ENCODE measurements at regions not wholly inside any gene's neighbourhood (a gene's known extent, or its start where the extent isn't known, plus 50 kb on each side); places are given as distances from the start of the nearest gene placed in this dataset.

GRCh38 chr14:40733206-40733605 lies 873.5 kb upstream of the LRFN5 start:
- WGBS, 3 donors, result 93 to 94% (median 94%) methylated on average over 1 of the region's 1 CpG
- no peaks in the 10 kb centered on the region for H3K9me3 ChIP-seq
- ATAC-seq, result no peak

GRCh38 chr14:40727107-40727506 lies 879.6 kb upstream of the LRFN5 start:
- TF ChIP-seq CTCF (IDR thresholded peaks at IDR 0.05), result no peak
- intact Hi-C loops (cut with DNase I), result no loop called here
- no peaks in the 10 kb centered on the region for H3K27me3 ChIP-seq (ENCODE audit: insufficient read depth in 3 of 3, low read length in 2 of 3)
- DNase-seq (no peak), ATAC-seq (no peak)
- H3K27ac ChIP-seq, result no peak overlapping the region
- WGBS, 3 donors, result 73 to 76% (median 75%) methylated on average over 2 of the region's 2 CpGs
- no peaks in the 10 kb centered on the region for H3K36me3 ChIP-seq (ENCODE audit: insufficient read depth in 1 of 2, low read depth in 1 of 2)
- H3K4me3 ChIP-seq, result no peak overlapping the region
- no peaks in the 10 kb centered on the region for H3K4me1 ChIP-seq
- no peaks in the 10 kb centered on the region for H3K9me3 ChIP-seq

More at GRCh38 chr14:40733206-40733605, 873.5 kb upstream of the LRFN5 start:
- Histone ChIP-seq H3K27ac (no peak overlapping the region), H3K27me3 (ENCODE audit: insufficient read depth in 3 of 3, low read length in 2 of 3) (no peaks in the 10 kb centered on the region), H3K36me3 (ENCODE audit: insufficient read depth in 1 of 2, low read depth in 1 of 2) (no peaks in the 10 kb centered on the region), H3K4me1 (no peaks in the 10 kb centered on the region), H3K4me3 (no peak overlapping the region)
- no peak for TF ChIP-seq CTCF (IDR thresholded peaks at IDR 0.05)
- DNase-seq, result no peak
- intact Hi-C loops (cut with DNase I), result no loop called here

DNA sequence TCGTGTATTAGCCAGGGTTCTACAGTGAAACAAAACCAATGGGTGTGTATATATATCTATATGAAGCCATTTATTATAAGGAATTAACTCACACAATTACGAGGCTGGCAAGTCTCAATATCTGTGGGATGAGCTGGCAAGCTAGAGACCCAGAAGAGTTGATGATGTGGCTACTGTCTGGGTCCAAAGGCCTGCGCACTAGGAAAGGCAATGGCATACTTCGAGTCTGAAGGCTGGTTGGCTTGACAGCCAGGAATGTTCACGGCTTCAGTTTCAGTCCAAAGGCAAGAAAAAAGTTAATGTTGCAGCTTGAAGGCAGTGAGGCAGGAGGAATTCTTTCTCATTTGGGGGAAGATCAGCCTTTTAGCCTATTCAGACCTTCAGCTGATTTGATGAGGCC lies 893.3 kb upstream of the LRFN5 start:
- no peaks in the 10 kb centered on the region for H3K27me3 ChIP-seq (ENCODE audit: insufficient read depth in 3 of 3, low read length in 2 of 3)
- ATAC-seq, result no peak
- no peak overlapping the region for H3K4me3 ChIP-seq
- peaks cover 8% of the 10 kb centered on the region for H3K9me3 ChIP-seq
- H3K27ac ChIP-seq, result no peak overlapping the region
- intact Hi-C loops (cut with DNase I), result no loop called here
- H3K4me1 ChIP-seq, result no peaks in the 10 kb centered on the region
- no peak for TF ChIP-seq CTCF (IDR thresholded peaks at IDR 0.05)
- H3K36me3 ChIP-seq (ENCODE audit: insufficient read depth in 1 of 2, low read depth in 1 of 2), result no peaks in the 10 kb centered on the region
- no peak for DNase-seq
- WGBS, 3 donors, result 76 to 84% (median 77%) methylated on average over 5 of the region's 5 CpGs

DNA sequence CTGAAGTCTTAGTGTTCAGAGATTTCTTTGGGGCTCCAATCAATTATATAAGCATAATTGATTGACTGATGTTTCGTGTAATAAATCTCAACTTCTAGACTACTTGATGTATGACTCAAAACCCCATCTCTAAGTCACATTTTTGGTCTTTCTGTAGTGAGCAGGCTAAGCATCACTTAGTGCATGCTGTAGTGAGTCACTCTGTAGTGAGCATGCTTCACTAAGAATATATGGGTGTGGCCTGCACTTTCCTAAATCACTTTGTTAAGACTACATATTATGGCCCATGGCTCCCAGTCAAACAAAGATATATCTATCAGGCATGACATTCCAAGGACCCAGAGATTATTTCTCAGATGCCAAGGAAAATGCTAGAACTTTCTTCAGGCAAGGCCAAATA lies 909.4 kb upstream of the LRFN5 start:
- H3K4me3 ChIP-seq, result no peak overlapping the region
- no peak for ATAC-seq
- no peak for DNase-seq

More for the DNA sequence above, 909.4 kb upstream of the LRFN5 start:
- intact Hi-C loops (cut with DNase I), result no loop called here
- no peak for TF ChIP-seq CTCF (IDR thresholded peaks at IDR 0.05)
- no peak overlapping the region for H3K27ac ChIP-seq
- WGBS, 3 donors, result 61 to 67% (median 65%) methylated on average over 1 of the region's 1 CpG
- H3K4me1 ChIP-seq, result no peaks in the 10 kb centered on the region
- H3K9me3 ChIP-seq, result no peaks in the 10 kb centered on the region
- no peaks in the 10 kb centered on the region for H3K27me3 ChIP-seq (ENCODE audit: insufficient read depth in 3 of 3, low read length in 2 of 3)
- no peaks in the 10 kb centered on the region for H3K36me3 ChIP-seq (ENCODE audit: insufficient read depth in 1 of 2, low read depth in 1 of 2)
